Breast epithelium (tissue), 3 donors: ENCODE measurements at regions not wholly inside any gene's neighbourhood (a gene's known extent, or its start where the extent isn't known, plus 50 kb on each side); places are given as distances from the start of the nearest gene placed in this dataset.

Source experiments
- POLR2A ChIP-seq: fragments of 450-650 bp; IDR thresholded peaks from one replicate; pipeline ENCODE4 v1.6.1; 2016; ENCODE audit warnings: antibody characterized with exemption, mild to moderate bottlenecking, moderate library complexity
- POLR2AphosphoS5 ChIP-seq, 3 donors: sonication (generic); formaldehyde crosslinking; IDR thresholded peaks; one replicate each; pipeline ENCODE4 v1.6.1; 2017; ENCODE audit warnings: antibody characterized with exemption in 3 of 3
- TF ChIP-seq, protein P1 (sequence below), 3 donors: fragments of 450-650 bp; IDR thresholded peaks; one replicate each; pipeline ENCODE4 v1.5.1; 2016 to 2017; ENCODE audit warnings: antibody characterized with exemption in 3 of 3, mild to moderate bottlenecking in 3 of 3, moderate library complexity in 3 of 3

DNA sequence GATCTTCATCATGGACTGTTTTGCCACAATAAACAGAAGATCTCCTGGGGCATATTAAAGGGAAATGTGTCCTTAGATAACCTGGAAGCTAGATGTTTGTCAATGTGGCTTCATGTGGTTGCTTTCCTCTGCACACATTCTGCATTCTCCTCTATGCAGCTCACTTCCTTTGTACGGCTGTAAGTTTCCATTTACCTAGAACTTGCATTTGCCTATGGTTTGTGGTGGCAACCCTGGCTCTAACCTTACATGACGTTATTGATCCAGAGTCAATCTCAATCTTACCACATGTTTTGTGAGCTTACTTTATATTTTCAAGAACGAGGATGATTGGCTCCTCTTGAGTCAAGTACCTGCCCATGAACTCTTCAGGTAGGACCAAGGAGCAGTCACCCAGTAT is 863.1 kb downstream of the MAFB start:
- TF ChIP-seq POLR2AphosphoS5 (IDR thresholded peaks at IDR 0.05), result no peak
- TF ChIP-seq, protein P1, sequence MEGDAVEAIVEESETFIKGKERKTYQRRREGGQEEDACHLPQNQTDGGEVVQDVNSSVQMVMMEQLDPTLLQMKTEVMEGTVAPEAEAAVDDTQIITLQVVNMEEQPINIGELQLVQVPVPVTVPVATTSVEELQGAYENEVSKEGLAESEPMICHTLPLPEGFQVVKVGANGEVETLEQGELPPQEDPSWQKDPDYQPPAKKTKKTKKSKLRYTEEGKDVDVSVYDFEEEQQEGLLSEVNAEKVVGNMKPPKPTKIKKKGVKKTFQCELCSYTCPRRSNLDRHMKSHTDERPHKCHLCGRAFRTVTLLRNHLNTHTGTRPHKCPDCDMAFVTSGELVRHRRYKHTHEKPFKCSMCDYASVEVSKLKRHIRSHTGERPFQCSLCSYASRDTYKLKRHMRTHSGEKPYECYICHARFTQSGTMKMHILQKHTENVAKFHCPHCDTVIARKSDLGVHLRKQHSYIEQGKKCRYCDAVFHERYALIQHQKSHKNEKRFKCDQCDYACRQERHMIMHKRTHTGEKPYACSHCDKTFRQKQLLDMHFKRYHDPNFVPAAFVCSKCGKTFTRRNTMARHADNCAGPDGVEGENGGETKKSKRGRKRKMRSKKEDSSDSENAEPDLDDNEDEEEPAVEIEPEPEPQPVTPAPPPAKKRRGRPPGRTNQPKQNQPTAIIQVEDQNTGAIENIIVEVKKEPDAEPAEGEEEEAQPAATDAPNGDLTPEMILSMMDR (IDR thresholded peaks at IDR 0.05), result no peak
- TF ChIP-seq POLR2A, result no peak
